ENCODE measurements at regions not wholly inside any gene's neighbourhood (a gene's known extent, or its start where the extent isn't known, plus 50 kb on each side); places are given as distances from the start of the nearest gene placed in this dataset.

- TF ChIP-seq CEBPB (IDR thresholded peaks at IDR 0.05; ENCODE audit: borderline replicate concordance in 1 of 2, low read depth in 2 of 2, low read length in 2 of 2), result no peak
- no peak for TF ChIP-seq REST (IDR thresholded peaks at IDR 0.05; ENCODE audit: low read depth, low read length)
- TF ChIP-seq SMC3 (IDR thresholded peaks at IDR 0.05; ENCODE audit: borderline replicate concordance, low read length), result no peak
- TF ChIP-seq BRCA1 (IDR thresholded peaks at IDR 0.05; ENCODE audit: low read depth, low read length), result no peak
- TF ChIP-seq POLR2AphosphoS5 (IDR thresholded peaks at IDR 0.05; ENCODE audit: low read length), result no peak
- TF ChIP-seq E4F1 (IDR thresholded peaks at IDR 0.05; ENCODE audit: borderline replicate concordance, partially characterized antibody), result no peak
- TF ChIP-seq POLR2A (IDR thresholded peaks at IDR 0.05; ENCODE audit: low read depth, low read length), result no peak
- TF ChIP-seq CTCF (IDR thresholded peaks at IDR 0.05 in 2 of 3, conservative IDR thresholded peaks at IDR 0.05 in 1 of 3; ENCODE audit: control insufficient read depth in 2 of 3, extremely low read depth in 1 of 3, insufficient read depth in 1 of 3, low read depth in 3 of 3, low read length in 3 of 3), result no peak
These were observed 483.0 kb upstream of the AGTR1 start for GRCh38 chr3:148214705-148215104.
